MCF 10A (cell line): ENCODE measurements at regions not wholly inside any gene's neighbourhood (a gene's known extent, or its start where the extent isn't known, plus 50 kb on each side); places are given as distances from the start of the nearest gene placed in this dataset.

Experiments
- BruUV-seq: library from RNA; stranded (reverse); fragments of 400-500 nt; replicated peaks from 2 replicates; lab custom pipeline; 2021; lab: Mats Ljungman, UMichigan
- CTCF ChIA-PET: fragments of 300-600 bp; sonication (Branson Sonifier 250); formaldehyde crosslinking; extraction: SDS; loops from one replicate; lab custom pipeline; 2021; ENCODE audit warnings: antibody characterized with exemption, inconsistent platforms; lab: Yijun Ruan, JAX
- POLR2A ChIA-PET: fragments of 300-600, 350-650 bp; sonication (Branson Sonifier 250); formaldehyde crosslinking; extraction: SDS; loops from one replicate; lab custom pipeline; 2020; ENCODE audit warnings: antibody characterized with exemption, inconsistent platforms; lab: Yijun Ruan, JAX
- DNase-seq: peaks from one replicate; pipeline ENCODE4 v3.0.0-alpha.2; 2018; ENCODE audit not compliant: unreplicated experiment
- H3K27ac Mint-ChIP-seq: one replicate; pipeline ENCODE4 v1.8.0; 2022; ENCODE audit warnings: mild to moderate bottlenecking, low read depth, mixed read lengths; ENCODE audit not compliant: unreplicated experiment
- H3K27me3 Mint-ChIP-seq: one replicate; pipeline ENCODE4 v1.8.0; 2022; ENCODE audit warnings: mixed read lengths; ENCODE audit not compliant: insufficient read depth, unreplicated experiment
- H3K36me3 Mint-ChIP-seq: one replicate; pipeline ENCODE4 v1.8.0; 2022; ENCODE audit warnings: mild to moderate bottlenecking, moderate library complexity, mixed read lengths; ENCODE audit not compliant: insufficient read depth, unreplicated experiment
- H3K4me1 Mint-ChIP-seq: one replicate; pipeline ENCODE4 v1.8.0; 2022; ENCODE audit warnings: mixed read lengths; ENCODE audit not compliant: insufficient read depth, unreplicated experiment
- H3K4me3 Mint-ChIP-seq: one replicate; pipeline ENCODE4 v1.8.0; 2022; ENCODE audit warnings: mild to moderate bottlenecking, moderate library complexity, mixed read lengths; ENCODE audit not compliant: unreplicated experiment
- H3K9me3 Mint-ChIP-seq: one replicate; pipeline ENCODE4 v1.8.0; 2022; ENCODE audit warnings: mixed read lengths; ENCODE audit not compliant: unreplicated experiment
- CTCF ChIP-seq: fragments of 200-600 bp; IDR thresholded peaks from one replicate; pipeline ENCODE4 v1.8.0; 2022; ENCODE audit warnings: antibody characterized with exemption, mild to moderate bottlenecking; ENCODE audit not compliant: unreplicated experiment
- intact Hi-C: fragments of 100-400 bp; cut with micrococcal nuclease; formaldehyde crosslinking; loops from 2 replicates; pipeline ENCODE4 v1.14.1; 2022

GRCh38 chr3:76582632-76583378, 457.1 kb upstream of the ROBO2 start:
- BruUV-seq, result no TSS peak
- H3K27ac Mint-ChIP-seq, result no peak overlapping the region
- peaks cover 46% of the 10 kb centered on the region for H3K27me3 Mint-ChIP-seq
- H3K36me3 Mint-ChIP-seq, result no peaks in the 10 kb centered on the region
- ChIA-PET CTCF (interaction anchor here (0.7 to 1.1 kb wide), 5 partner anchors 9 to 1923 kb away, joined by 3 to 6 read pairs (median 3); no protein-coding TSS in a partner anchor), POLR2A (no interaction called here)
- no peak for TF ChIP-seq CTCF
- H3K4me3 Mint-ChIP-seq, result no peak overlapping the region
- H3K9me3 Mint-ChIP-seq, result peaks cover 6% of the 10 kb centered on the region
- intact Hi-C loops, result no loop called here
- no peak for DNase-seq
- H3K4me1 Mint-ChIP-seq, result no peaks in the 10 kb centered on the region

GRCh38 chr3:76585794-76586392, 454.0 kb upstream of the ROBO2 start:
- no peaks in the 10 kb centered on the region for H3K9me3 Mint-ChIP-seq
- H3K36me3 Mint-ChIP-seq, result no peaks in the 10 kb centered on the region
- H3K4me1 Mint-ChIP-seq, result no peaks in the 10 kb centered on the region
- H3K27me3 Mint-ChIP-seq, result peaks cover 29% of the 10 kb centered on the region
- no TSS peak for BruUV-seq
- peak; percentile 27 for DNase-seq
- peak; percentile 41 for TF ChIP-seq CTCF
- ChIA-PET POLR2A (interaction anchor here (0.7 kb wide), 1 partner anchor 155 kb away, joined by 3 read pairs; no protein-coding TSS in a partner anchor), CTCF (interaction anchor here (0.5 to 2.1 kb wide), 11 partner anchors 9 to 775 kb away, joined by 3 to 9 read pairs (median 3); no protein-coding TSS in a partner anchor)
- no peak overlapping the region for H3K27ac Mint-ChIP-seq
- H3K4me3 Mint-ChIP-seq, result no peak overlapping the region
- intact Hi-C loops, result loop anchor here (2.0 kb wide), 1 partner anchor 217 kb away; no protein-coding TSS in a partner anchor

- TF ChIP-seq CTCF, result no peak
- H3K36me3 Mint-ChIP-seq, result no peaks in the 10 kb centered on the region
- POLR2A ChIA-PET, result no interaction called here
- intact Hi-C loops, result no loop called here
- H3K9me3 Mint-ChIP-seq, result no peaks in the 10 kb centered on the region
- H3K4me1 Mint-ChIP-seq, result no peaks in the 10 kb centered on the region
- H3K27me3 Mint-ChIP-seq, result peaks cover 29% of the 10 kb centered on the region
- H3K4me3 Mint-ChIP-seq, result no peak overlapping the region
- no TSS peak for BruUV-seq
- DNase-seq, result no peak
- CTCF ChIA-PET, result interaction anchor here (0.6 to 2.1 kb wide), 6 partner anchors 10 to 767 kb away, joined by 3 to 9 read pairs (median 6); no protein-coding TSS in a partner anchor
- H3K27ac Mint-ChIP-seq, result no peak overlapping the region
Observed at GRCh38 chr3:76586471-76586870, 453.4 kb upstream of the ROBO2 start.

GRCh38 chr3:76610150-76610549, 429.7 kb upstream of the ROBO2 start:
- no peak overlapping the region for H3K4me3 Mint-ChIP-seq
- H3K4me1 Mint-ChIP-seq, result no peaks in the 10 kb centered on the region
- no peak for TF ChIP-seq CTCF
- intact Hi-C loops, result no loop called here
- BruUV-seq, result no TSS peak
- H3K36me3 Mint-ChIP-seq, result no peaks in the 10 kb centered on the region
- POLR2A ChIA-PET, result interaction anchor here (0.7 kb wide), 1 partner anchor 211 kb away, joined by 3 read pairs; no protein-coding TSS in a partner anchor
- H3K9me3 Mint-ChIP-seq, result peaks cover 8% of the 10 kb centered on the region
- CTCF ChIA-PET, result no interaction called here
- H3K27me3 Mint-ChIP-seq, result peaks cover 13% of the 10 kb centered on the region
- no peak overlapping the region for H3K27ac Mint-ChIP-seq
- DNase-seq, result no peak
